ENCODE measurements at regions not wholly inside any gene's neighbourhood (a gene's known extent, or its start where the extent isn't known, plus 50 kb on each side); places are given as distances from the start of the nearest gene placed in this dataset.
"Not testable (repeated sequence)": the region's sequence is repeated elsewhere in the genome, so short reads cannot be mapped to it uniquely, and the experiment has no call there.

DNA sequence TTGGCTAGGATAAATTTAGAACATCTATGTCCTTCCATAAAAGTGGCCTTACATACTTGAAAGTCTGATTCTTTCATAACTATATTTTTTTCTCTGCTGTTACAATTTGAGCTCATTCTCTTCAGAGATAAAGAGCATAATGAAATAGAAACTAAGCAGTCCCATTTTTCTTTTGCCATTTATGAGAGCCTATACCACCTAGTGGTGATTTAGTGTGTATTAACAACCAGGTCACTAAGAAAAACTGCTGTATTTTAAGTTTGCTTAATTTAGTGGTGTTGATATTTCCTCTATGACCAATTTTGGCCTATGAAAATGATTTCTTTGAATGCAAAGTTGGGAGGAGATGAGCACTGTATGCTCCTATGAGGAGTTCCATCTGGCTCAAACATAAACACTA lies 88.7 kb upstream of the ZWINT start:
- no peak for DNase-seq (ENCODE audit: low spot score)

DNA sequence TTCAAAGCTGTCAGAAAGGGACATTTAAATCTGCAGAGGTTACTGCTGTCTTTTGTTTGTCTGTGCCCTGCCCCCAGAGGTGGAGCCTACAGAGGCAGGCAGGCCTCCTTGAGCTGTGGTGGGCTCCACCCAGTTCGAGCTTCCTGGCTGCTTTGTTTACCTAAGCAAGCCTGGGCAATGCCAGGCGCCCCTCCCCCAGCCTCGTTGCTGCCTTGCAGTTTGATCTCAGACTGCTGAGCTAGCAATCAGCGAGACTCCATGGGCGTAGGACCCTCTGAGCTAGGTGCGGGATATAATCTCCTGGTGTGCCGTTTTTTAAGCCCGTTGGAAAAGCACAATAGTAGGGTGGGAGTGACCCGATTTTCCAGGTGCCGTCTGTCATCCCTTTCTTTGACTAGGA lies 86.6 kb upstream of the ZWINT start:
- not testable (repeated sequence) for DNase-seq (ENCODE audit: low spot score)

GRCh38 chr10:56441337-56441736 lies 80.3 kb upstream of the ZWINT start:
- DNase-seq (ENCODE audit: low spot score), result not testable (repeated sequence)

Data from kidney tubule cell (primary cell).